COLO668 (cell line): ENCODE measurements at regions not wholly inside any gene's neighbourhood (a gene's known extent, or its start where the extent isn't known, plus 50 kb on each side); places are given as distances from the start of the nearest gene placed in this dataset.
"Not testable (repeated sequence)": the region's sequence is repeated elsewhere in the genome, so short reads cannot be mapped to it uniquely, and the experiment has no call there.

Source experiments
- DNase-seq: peaks from one replicate; lab custom pipeline; 2025; ENCODE audit not compliant: unreplicated experiment; lab: John Stamatoyannopoulos, UW

DNA sequence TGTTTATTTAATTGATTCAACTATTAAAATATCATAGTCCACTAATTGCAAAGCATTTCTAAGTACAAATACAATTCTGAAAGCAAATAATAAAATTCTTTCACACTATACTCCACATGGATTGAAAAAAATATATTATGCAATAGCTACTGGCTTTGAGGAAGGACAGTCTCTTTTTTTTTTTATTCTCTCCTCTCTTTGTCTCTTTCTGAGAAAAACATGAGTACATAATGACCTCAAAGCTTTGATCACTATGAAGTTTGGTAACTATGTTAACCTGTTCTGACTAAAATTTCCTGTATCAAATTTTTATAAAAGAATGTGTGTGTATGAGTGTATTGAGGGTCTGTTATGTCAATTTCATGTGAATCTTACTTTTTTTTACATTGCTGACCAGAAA lies 96.2 kb downstream of the RGS2 start:
- DNase-seq, result no peak

DNA sequence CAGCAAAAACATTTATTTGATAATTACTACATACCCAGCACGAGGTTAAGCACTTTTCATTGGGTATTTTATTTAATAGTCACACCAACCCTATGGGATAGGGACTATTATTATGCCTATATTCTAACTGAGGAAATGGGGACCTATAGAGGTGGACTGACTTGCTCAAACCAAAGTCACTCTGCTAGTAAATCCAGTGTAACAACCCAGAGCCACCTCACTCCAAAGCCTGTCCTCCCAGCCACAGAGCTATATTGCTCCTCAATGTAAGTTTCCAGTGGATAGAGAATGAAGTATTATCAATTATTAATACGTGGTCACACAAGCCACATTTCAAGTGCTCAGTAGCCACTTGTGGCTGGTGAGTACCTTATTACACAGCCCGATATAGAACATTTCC lies 97.5 kb downstream of the RGS2 start:
- no peak for DNase-seq

DNA sequence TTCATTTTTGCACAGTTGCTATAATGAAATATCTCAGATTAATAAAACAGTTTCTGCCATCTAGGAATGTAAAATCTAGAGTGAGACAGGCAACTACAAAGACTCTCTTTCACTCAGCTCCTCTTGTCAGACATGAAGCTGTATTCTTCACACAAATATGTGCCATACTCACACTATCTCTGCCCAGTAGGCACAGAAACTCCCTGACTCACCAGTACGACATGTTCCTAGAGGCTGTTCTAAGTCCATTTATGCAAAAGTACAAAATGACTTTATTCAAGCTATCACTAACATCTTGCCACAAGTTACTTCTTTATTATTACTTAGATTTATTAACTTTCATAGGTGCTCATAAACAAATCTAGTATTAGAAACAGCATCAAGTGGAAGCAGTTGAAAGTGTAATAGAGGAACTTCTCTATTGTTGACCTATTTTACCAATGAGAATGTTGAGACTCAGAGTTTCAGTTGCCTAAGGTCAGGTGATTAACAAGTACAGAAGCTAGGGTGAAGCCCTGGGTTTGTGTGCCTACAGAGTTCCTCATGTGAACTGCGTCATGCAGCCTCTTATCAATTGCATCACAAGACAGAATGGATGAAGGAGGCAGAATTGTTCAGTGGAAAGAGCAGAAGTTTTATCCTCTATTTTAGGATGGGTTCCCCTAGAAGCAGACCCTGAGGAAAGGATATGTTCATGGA lies 98.9 kb downstream of the RGS2 start:
- DNase-seq, result no peak

DNA sequence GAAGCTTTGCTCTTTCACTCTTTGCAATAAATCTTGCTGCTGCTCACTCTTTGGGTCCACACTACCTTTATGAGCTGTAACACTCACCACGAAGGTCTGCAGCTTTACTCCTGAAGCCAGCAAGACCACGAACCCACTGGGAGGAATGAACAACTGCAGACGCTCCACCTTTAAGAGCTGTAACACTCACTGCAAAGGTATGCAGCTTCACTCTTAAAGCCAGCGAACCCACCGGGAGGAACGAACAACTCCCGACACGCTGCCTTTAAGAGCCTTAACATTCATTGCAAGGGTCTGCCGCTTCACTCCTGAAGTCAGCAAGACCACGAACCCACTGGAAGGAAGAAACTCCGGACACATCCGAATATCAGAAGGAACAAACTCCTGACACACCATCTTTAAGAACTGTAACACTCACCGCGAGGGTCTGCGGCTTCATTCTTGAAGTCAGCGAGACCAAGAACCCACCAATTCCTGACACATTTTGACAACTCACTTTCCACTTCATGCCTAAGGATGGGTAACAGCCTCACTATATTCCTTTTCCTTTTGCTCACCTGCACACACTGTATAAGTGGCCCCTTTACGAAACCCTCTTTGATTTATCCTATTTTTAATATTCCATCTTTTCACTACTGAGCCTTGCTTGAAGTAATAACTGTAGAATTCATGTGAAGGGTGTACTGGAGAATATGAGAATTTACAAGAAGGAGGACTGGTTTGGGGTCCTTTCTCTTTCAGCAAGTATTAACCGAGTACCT lies 103.2 kb downstream of the RGS2 start:
- DNase-seq, result not testable (repeated sequence)

DNA sequence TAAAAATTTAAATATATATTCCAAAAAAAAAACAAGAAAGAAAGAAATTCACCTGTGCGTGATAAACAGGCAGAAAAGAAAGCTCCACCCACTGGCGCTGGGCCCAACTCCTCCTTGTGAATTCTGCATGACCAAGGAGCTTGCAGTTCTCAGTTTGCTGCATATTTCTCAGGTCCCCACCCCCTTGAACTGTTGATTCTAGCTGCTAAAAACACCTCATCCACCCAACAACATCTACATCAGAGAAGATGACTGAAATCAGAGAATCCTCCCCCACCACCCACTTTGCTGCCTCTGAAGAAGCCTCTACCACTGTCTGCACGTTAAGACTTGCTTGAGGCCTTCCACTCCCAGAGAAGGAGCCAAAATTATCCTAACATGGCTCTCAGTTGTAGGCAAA lies 104.8 kb downstream of the RGS2 start:
- no peak for DNase-seq

DNA sequence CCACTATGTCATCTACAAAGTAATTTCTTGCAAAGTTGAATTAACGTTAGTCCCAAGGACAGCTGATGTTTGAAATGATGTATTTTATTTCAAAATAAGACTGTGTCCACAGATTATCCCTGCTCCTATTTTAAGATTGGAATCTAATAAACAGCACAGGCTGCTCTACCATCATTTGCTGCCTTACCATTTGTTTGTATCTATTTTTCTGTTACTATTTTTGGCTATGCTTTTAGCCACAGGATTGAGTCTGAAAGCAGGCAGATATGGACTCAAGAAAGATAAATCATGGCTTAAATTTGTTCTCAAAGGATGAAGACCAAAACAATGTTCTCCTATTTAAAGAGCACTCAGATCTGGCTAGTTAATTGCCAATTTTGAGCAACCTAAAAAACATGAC lies 105.3 kb downstream of the RGS2 start:
- no peak for DNase-seq

DNA sequence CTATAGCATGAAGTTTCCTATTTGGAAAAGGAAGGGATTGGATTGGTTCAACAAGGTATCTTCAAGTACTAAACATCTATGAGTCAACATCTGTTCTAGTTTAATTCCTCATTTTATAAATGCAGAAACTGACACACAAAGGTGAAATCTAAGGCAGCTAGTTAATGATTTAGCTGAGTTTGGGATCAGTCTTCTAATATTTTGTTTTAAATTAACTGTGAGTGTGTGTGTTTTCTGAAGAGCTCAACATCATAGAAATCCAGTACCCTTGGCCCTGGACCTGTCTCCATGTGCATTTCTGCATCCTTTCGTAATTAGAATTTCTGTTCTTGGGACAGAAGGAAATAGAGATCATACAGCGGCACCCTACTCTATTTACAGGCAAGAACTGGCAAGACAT lies 105.9 kb downstream of the RGS2 start:
- no peak for DNase-seq

DNA sequence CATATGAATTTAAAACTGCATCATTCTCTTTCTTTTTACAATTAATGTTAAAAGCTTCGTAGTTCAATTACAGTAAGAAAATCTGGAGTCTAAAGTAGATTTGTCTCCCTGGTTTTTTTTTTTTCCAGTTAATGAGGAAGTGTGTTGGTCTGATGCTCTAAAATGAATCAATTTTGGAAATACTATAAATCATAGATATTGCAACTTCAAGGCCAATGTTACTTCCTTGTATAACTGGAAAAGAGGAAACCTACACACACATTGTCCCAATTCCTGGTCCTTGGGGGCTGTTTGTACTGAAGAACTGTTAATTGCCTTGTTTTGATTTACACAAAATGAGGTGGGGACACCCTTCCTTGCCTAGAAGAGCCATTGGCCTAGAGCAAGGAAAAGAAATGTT lies 107.2 kb downstream of the RGS2 start:
- DNase-seq, result no peak

DNA sequence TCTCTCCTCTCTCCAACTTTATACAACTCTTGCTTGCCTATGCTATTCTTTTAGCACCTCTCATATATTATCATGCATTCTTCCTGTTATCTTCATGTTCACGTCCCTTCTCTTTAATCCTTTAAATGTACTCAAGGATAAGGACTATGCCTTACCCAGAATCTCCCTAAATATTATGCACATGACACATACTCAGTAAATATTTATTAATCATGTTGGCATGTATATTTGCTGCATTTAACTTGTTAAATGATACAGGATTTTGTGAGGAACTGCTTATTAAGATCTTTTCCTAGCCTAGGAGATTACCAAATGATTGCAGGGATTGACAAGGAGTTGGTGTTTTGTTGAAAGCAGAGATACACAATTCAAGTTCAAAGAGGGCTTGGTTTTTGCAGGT lies 109.4 kb downstream of the RGS2 start:
- no peak for DNase-seq

DNA sequence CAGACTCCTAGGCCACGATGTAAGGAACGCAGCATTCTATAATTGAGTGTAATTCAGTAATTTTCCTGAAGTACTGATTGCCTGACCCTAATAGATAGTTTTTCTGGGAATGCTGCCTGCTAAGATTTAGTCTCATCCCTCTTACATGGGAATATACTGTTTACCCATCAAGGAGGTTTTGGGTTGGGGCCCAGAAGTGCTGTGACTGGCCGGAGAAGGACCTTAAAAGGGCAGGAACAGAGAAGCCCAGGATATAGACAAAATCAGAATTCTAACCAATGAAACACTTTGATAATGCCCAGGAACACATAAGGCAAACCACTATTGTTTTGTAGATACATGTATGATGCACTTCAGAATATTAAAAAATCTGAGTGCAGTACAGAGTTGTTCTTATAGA lies 111.6 kb downstream of the RGS2 start:
- DNase-seq, result no peak

DNA sequence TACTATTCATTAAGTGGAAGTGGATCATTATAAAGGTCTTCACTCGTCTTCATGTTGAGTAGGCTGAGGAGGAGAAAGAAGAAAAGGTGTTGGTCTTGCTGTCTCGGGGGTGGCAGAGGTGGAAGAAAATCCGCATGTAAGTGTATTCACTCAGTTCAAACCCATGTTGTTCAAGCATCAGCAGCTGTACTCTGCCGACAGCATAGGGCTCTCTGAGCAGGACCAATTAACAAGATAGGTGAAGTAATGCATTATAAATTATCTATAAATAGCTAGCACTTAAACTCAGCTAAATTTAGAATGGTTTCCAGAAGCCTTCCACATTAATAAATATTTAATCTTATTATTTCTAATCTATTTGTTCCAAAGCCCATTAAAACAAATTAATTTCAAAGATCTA lies 116.8 kb downstream of the RGS2 start:
- no peak for DNase-seq

DNA sequence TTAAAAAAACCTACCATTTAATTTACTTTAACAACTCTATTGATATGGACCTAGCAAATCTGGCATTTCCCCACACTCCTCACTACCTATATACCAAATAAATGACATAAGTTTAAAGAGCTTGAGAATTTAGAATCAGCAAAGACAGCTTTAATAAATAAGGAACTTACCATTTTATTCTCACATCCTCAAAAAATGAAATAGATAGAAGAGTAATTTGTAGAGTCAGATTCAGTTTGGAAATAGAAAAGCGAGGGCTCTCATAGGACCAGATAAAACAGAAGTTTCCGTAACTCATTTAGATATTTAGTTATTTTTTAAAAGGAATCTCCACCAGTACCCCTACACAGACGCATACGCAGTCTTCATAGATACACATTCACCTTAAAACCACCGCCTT lies 117.9 kb downstream of the RGS2 start:
- DNase-seq, result no peak

DNA sequence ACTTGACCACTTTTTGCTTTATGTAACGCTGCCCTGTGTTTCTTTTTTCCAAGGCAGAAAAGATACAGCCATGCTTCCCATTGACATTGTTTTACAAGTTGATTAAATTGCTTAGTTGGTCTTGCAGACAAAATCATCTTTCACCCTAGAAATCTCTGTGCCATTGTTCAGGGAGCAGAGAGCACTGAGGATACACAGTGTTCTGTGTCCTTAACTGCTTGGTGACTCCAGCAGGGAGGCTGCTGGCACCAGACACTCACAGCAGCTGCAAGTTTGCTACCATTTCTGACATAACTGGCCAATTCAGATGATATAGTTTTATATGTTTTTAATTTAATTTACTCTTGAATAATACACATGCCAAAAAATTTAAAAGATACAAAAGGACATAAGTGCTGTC lies 118.7 kb downstream of the RGS2 start:
- DNase-seq, result no peak

DNA sequence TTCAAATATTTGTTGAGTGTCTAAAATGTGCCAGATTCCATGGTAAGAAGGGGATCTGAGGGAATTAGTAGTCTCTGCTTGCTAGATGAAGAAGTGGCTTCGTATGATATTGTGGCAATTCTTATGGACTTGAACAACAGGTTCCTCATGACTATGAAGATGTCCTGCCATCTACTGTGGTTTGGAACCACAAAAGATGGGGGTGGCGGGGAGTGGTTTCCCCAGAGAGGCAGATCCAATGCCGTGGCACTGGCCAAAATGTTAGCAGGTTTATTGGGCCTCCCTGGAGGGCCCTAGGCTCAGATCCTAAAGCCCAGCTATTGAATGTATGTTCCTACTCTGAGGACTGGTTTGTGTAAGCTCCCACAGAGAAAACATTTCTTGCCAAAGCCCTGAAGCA lies 120.8 kb downstream of the RGS2 start:
- DNase-seq, result no peak

DNA sequence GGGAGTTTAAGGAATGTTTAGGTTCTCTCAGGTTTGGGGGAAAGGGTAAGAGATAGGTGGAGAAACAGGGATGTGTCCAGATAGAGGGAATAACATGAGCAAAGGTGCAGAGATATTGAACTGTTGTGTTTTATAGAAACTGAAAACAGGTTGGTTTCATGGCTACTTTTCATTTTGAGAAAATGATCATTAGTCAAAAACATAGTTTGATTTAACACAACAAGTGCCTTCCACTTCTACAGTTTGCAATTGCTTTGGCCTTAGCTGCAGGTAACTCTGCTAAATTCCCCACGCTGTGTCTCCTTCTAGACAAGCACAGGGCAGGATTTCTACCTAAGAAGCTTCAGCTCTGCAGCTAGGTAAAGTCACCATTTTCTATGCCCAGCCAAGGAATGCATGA lies 124.9 kb downstream of the RGS2 start:
- no peak for DNase-seq

DNA sequence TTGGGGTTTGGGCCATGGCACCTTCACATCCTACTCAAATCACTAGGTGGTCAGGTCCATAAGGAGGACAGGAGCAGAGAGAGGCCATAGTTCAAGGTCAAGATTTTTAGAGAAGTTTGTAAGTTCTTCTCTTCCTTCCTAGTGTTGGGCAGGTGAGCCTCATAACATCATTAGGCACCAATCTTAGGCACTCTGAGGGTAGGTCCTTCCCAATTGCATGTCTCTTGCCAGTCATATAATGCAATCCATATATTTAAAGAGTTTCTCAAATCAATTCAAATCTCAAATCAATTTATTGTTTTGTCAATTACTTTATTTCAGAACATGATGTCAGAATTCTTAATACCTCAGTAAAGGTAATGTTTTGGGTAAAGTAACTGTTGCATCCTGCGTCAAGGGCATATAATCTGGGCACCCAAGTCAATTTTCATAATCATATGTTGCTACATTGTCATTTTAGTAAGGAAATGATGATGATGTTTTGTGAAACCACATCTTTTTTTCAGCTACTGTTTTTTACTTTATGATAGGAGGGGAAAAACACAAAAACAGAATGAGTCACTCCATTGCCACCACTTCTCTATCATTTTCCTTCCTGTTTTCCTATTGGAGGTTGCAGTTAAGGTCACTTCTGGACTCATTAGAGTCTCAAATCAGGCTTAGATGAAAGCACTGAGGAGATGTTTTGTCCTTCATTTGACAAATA lies 122.7 kb downstream of the UCHL5 start:
- DNase-seq, result no peak

DNA sequence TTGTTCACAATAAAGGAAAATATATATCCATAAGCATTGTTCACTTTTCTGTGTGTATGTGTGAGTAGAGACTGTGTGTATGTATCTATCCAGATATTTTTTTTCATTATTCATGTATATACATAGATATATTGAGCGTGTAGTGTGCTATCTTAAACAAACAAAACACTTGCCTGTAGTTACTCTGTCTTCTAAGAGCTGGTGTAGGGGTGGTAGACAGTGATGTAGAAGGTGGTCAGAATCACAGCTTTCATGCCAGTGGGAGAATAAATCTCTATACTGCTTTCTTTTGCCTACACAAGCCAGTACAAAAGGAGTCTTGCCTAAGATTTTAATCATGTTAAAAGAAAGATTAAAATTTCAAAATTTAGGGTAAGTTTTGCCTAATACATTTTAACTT lies 122.0 kb downstream of the UCHL5 start:
- DNase-seq, result no peak

DNA sequence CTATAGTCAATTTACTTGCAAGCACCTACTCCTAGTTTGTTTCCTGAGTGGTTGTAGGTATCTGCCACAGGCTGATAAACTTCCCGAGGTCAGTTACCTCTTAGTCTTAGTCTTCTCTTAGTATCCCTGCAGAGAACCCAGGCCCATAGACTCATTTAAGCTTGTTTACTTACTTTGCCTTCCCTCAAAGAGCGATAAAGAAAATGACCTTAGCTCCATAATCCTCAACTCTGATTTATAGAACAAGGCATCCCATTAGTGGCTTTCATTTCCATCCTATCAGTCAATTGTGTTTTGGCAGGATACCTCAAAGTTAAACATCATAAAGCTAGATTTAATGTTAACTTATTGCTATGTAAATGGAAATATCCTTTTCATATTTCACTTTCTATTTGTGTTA lies 119.7 kb downstream of the UCHL5 start:
- DNase-seq, result no peak

DNA sequence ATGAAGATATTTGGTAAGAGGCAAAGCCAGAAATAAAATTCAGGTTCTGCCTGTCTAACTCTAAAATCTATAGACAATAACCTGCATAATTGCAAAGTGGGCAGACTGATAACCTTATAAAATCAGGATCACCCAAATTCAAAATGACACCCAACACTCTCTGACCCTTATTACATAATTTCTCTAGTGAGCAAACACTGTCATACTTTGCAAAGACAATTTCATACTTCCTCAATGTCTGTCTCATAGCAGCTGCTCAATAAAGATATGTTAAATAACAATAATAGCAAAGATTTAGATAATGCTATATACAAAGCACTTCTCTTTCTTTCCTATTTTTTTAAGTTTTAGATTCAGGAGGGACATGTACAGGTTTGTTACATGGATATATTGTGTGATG lies 118.5 kb downstream of the UCHL5 start:
- no peak for DNase-seq

DNA sequence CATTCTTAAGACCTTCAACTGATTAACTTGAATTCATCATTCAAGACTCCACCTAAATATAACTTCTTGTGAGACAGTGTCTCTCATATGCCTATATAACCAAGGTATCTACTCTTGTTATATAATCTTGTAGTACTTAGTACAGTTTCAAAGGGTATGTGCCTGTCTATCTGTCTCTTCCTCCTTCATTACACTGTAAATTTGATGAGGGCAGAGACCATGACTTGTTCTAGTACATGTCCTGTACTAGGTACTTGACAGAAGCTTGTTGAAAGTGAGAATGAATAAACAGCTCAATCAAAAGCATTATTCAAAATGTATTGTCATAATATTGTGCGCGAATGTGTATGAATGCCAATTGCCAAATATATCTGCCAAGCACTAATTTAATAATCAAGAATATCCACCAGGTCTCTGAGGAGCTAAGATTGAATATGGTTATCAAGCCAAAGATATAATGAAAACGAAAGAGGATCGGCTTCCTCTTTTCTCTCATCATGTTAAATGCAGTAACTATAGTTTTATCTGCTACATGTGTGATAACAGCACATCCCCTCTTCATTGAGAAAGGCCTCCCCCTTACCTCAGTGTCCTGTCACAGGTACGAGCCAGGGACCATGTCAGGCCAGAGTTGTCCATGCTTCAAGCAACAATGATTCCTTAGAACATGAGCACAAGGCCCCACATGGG lies 117.3 kb downstream of the UCHL5 start:
- DNase-seq, result no peak

DNA sequence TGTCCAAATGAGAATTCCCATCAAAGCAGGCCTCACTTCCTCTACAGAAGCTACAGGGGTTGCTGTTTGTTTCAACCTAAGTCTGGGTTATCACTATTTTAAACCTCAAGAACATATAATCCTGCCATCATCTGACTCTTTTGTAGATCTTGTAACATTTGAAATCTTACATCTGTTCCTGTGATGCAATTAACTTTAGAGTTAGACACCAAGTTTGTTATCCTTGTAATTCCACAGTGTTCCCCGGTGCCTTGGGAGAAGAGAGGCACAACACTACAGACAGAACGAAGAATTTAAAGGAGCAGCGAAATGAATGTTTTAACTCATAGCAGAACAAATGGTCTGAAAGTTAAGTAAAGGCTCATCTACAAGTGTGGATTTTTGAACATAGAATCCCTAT lies 116.1 kb downstream of the UCHL5 start:
- DNase-seq, result no peak

DNA sequence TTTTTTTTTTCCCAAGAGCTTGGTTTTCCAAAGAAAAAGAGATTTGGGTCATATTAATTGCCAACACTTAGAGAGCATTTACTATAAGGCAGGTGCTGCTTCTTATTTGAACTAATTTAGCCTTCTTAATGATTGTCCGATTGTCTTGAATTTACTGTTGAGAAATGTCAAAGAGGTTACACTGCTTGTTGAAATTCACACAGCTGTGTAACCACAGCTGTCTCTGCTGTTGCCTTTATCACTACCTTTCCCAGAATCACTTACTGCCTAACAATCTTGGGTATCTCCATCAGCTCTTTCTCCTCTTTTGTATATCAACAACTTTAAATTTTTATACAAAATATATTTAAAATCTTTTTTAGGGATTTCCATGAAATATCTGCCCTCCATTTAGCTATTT lies 115.6 kb downstream of the UCHL5 start:
- DNase-seq, result no peak
